NCI-H2196 treated with DMSO at 0.1 percent for 48 hours (cell line): ENCODE measurements at regions not wholly inside any gene's neighbourhood (a gene's known extent, or its start where the extent isn't known, plus 50 kb on each side); places are given as distances from the start of the nearest gene placed in this dataset.

Experiments used
- DNase-seq: peaks from one replicate; lab custom pipeline; 2025; ENCODE audit not compliant: unreplicated experiment; lab: John Stamatoyannopoulos, UW

DNA sequence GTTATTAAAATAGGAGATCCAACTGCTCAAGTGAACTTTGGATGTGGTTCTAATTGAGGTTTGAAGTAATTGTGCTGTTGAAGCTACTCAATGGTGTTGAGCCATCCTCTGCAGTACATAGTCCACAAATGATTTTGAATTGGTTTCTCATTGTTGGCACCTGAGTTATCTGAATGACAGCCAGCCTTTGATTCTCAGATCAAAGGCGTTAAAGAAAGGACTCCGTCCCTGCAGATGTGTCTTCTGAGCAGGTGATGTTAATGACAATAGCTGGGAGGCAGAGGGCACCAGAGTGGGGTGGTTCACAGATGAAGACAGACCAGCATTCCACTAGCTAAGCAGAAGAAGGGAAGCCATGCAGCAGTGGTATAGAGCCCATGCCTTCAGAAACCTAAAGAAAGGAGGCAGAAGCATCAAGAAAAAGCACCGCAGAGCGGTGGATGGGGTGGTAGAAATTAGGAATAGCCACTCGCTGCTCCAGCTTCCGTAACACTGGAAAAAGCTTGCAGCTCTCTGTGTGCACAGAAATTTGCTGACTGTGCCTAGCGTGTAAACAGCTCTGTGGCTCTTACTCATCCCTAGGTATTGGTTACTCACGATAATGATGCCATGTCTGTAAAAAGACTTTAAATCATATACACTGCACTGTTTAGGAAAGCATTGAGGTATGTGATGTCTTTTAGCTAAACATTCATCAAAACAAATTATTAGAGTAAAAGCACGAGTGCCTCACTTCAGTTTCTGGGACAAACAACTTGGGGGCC, 79.2 kb upstream of the CLCN4 start:
- DNase-seq, result no peak

DNA sequence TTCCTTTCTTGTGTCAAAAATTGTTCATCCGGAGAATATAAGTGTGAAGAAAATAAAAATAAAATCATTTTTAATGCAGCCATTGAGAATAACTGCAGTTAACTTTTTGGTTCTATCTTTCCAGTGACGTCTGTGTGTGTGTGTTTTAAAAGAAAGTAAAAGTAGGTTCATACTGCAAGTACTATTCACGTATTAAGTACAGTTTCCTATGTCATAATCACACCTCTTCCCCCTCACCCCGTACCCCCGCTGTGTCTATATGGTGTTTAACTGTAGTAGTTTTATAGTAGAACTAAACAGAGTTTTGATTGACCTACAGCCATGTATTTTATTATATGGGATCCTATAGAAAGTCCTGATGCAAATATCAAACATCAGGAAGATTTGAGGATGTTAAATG, 78.5 kb upstream of the CLCN4 start:
- no peak for DNase-seq

DNA sequence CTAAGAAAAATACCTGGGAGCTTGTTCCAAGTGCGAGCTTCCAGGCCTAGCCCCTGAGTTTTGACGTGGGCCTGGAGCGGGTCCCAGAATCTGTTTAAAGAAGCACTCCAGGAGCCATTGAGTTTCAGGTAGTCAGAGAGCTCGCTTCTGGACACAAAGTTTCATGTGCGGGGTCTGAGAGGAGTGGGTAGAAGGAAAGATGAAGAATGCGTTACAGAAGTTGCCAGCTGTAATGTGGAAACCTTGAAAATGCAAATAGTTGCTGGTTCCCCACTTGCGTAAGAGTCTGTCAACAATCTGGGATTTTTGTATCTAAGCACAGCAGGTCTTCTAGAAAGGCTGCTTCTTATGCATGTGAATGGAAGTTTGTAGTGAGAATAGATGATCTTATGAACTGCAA, 77.5 kb upstream of the CLCN4 start:
- no peak for DNase-seq

DNA sequence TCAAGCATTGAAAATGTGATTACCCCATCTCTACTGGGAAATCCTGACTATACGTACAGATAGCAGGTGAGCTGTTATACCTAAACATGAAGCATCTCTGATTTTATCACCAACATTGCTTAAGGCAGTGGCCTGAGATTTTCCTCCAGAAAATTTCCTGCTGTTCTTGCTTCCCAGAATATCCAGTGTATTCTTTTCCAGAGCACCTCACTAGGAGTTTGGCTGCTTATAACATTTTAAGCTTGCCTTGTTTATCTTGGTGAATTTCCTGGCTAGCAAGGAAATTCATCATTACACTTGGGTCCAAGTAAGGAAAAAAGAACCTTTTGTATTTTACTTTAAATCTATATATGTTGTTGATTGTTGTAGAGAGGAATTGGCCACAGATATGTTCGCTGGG, 73.0 kb upstream of the CLCN4 start:
- no peak for DNase-seq

DNA sequence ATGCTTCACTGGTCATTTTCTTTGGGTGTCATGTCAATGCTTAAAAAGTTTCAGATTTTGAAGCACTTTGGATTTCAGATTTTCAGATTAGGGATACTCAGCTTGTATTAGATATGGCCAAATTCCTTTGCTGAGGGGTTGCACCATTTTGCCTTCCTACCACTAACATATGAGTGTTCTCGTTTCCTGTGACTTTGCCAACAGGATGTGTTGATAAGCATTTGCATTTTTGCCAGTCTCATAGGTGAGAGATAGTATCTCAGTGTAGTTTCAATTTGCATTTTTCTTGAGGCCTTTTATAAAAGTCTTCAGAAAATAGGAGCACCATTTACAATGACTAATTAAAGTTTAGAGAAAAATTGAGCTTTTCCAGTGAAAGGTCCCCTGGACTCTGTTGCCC, 71.6 kb upstream of the CLCN4 start:
- DNase-seq, result no peak

DNA sequence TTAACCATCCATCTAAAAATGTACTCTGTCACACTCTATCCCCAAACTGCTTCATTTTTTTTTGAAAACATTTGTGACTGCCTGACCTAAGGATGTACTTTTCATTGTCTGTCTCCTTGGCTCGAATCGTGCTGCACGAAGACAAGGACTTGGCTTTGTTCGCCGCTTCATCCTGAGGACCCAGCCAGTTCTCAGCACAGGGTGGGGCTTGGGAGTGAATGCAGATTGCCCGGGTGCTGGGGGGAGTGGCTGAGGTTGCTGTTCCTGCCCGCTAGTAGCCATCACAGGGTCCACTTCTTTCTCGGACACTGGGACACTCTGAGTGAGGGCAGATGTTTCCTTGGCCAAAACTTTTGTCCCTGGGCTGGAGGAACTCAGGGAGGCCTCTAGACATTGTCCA, 70.1 kb upstream of the CLCN4 start:
- no peak for DNase-seq

DNA sequence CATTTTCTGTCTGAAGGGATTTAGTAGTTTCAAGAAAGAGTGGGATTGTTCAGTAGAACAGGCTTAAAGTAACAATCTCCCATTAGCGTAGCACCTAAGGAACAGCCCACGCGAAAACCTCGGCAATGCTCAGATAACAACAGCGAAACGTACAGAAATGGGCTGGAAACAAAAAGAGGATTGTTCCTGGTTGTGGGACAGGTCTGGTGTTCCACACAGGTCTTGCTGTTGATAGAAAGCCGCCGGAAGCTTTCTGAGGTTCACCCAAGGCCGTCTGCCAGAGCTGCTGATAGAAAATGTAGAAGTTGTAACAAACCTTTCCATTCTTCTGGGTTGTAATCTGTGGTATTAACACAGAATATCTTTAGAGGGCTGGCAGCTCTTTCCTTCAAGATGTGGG, 69.4 kb upstream of the CLCN4 start:
- no peak for DNase-seq

DNA sequence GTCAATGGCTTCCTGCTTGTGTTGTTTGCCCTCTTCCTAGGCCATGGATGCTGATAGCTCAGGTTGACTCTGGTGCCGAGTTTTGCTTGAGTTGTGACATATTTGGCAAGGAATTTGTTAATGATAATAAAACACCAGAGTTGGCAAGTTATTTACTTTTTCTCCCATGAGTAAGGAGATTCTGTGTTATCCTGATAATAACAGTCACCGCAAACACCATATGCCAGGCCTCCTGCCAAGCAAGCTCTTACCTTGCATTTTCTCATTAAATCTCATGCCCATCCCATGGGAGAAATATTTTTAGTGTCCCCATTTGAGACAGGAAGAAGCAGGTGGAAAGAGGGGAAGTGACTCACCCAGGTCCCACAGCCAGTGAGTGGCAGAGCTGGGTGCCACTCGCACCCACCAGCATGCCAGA, 67.4 kb upstream of the CLCN4 start:
- DNase-seq, result no peak

DNA sequence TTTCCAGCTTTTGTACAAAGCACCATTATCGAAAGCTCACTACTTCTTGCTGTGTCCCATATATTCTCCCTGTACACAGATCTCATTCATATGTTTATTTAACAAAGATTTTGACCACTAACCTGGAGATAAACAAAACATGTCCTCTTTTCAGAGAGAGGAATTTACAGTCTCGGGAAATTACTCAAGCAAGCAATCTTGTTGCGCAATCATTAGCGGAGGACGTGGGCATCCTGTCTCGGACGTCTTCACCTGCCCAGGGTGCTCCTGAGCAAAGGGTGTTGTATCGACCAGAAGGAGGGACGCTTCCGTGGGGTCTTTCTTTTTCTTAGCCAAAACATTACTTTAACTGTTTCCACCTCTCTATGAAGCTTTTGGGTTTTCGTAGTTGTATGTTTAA, 66.5 kb upstream of the CLCN4 start:
- no peak for DNase-seq

DNA sequence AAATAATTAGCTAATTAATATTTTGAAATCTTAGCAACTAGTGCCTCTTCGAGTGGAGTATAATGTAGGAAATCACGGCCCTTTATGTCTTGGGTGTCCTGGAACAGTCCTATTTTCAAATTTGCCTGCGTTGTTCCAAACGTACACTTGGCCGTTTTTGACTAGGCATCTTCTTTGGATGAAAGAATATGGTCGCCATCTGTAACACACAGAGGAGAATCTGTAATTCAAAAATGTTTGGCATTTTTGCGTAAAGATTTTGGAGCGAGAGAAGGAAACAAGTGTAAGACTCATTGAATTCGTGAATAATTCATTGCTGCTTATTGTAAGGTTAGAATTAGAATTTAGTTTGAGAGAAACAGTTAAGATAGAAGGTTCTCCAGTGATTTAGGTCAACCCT, 61.5 kb upstream of the CLCN4 start:
- no peak for DNase-seq

DNA sequence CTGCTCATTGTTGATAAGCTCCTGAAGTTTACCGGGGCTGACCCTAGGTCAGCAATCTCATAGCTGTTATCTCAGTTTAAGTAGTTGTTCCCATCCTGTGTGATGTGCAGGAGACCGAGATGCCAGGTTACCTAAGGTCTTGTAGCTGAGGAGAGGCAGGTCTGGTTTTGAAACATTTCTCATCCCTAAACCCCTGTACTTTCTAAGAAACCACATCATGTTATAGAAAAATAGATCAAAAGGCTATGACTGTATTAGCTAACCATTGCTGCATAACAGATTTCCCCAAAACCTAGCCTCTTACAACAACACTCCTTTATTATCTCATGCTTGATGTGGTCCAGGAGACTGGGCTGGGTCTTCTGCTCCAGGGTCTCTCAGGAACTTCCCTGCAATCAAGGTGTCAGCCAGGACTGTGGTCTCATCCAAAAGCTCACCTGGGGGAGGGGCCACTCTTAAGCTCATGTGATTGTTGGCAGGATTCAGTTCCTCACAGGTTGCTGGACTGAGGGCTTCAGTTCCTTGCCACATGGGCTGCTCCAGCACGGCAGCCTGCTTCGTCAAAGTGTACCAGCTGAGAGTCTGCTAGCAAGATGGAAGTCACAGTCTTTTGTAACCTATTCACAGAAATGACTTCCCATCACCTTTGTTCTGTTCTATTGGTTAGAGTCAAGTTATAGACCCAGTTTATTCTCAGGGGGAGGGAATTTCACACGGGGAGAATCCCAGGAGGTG, 60.9 kb upstream of the CLCN4 start:
- DNase-seq, result no peak

DNA sequence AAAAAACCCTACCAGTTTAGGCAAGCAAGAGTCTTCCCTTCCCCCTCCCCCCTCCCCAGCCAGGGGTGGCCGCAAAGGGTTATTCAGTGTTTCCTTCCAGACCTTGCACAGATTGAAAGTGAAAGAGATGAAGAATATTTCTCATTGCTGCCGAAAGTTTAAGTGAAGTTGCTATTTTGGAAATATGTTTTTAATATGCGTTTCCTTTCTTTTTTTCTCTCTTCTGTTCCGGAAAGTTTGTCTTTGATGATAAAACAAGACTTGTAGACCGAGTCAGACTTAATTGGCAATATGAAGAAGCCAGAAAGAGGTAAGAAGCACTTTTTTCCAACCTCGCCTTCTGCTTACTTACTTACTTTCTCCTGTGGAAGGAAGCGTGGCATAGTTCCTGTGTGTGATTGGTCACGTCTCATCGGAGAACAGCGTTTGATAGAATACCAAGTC, 58.5 kb upstream of the CLCN4 start:
- DNase-seq, result no peak

DNA sequence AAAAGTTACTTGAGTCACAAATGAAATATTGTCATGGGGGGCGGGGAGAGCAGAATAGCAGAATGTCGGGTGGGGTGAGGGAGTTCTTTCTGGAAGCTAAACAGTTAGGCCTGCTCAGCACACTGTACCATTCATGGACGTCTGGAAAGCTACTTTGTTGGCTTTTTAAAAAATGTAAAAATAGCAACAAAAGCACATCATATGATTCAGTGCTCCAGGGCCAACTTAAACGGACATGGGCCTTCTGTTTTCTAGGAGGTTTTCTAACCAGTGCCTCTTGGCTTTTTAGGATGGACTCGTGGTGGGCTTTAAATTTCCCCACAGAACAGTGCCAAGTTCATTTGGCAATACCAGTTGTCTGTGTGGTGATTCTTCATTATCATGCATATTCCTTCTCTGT, 57.4 kb upstream of the CLCN4 start:
- DNase-seq, result no peak

DNA sequence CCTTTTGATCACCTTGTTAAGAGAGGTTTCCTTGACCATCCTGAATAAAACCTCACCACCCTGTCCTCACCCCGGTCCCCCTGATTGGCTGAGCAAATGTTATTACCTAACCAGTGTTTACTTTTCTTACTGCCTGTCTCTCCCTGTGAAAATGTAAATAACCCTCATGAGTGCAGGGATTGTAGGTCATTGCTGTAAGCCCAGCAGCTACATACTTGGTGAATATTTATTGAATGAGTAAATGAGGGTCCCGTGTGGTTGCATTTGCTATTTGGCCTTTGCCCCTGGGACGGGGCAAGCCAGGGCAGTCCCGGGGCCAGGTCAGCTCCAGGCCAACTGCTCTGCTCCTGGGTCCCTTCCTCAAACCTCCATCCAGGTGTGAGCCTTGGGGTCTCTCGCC, 55.5 kb upstream of the CLCN4 start:
- no peak for DNase-seq

DNA sequence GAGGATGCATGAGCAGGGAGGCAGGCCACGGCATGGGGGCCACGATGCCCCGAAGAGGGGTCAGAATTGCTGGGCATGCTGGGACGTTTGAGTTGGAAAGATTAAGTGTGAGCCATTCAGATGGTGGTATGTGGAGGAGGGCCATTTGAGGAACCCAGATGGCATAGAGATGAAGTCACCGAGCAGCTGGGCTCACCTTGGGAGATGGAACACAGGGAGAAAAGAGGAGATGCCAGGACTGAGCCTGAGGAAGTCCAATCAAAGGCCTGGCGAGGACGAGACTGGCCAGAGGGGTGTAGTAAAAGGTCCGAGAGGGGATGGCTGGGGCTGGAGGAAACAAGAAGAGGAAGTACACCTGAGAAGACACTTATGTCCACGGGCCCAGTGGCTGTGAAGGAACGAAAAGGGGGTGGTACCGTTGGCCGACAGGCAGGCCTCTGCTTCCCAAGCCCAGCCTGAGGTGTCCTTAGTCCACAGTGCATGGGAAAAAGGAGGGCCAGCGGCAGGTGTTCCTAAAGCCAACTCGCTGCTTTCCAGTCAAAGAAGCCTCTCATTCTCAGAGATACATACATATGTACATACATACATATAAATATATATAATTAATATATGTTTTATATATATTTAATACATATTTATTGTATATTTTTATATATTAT, 54.6 kb upstream of the CLCN4 start:
- DNase-seq, result no peak

DNA sequence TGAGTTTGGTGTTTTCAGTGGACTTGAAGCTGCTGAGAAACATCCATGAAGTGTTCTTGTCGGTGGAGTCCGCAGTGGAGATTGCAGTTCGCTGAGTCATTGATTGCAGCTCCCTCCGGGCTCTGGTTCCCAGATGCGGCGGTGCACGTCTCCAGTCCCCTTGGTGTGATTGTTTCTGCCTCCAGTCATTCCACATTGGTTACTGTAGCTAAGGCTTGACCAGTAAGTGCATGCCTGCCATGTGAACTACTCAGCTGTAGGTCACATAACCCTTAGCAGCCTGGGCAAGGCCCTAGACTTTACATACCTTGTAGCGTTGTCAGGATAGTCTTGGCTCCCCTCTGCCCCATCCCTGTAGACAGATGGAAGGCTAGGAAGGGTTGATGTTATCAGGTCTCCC, 53.8 kb upstream of the CLCN4 start:
- no peak for DNase-seq

DNA sequence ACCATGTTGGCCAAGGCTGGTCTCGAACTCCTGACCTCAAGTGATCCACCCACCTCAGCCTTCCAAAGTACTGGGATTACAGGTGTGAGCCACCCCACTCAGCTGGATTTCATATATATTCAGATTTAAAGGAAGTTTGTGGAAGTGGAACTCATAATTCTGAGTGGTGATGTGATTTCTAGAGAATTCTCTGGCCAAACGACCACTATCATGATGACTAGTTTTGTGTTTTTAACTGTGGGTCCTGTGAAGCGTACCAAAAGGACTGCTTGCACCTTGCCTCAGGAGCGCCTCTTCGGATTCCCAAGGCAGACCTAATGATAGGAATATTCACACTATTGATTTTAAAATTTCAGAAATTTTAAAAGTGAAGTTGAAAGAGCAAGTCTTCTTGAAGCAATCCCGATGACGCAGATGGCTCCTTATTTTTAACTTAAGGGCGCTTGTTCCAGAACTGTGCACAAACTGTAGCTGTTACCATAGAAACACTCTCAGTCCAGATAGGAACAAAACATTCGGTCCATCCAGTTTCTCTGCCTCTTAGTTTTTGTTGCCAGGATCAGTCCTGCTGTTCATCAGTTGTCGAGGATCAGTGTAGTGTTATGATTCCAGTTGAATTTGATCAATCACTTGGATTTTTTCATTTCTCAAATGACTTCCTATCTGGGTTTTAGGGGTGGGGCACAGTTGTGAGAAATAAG, 51.7 kb upstream of the CLCN4 start:
- no peak for DNase-seq

DNA sequence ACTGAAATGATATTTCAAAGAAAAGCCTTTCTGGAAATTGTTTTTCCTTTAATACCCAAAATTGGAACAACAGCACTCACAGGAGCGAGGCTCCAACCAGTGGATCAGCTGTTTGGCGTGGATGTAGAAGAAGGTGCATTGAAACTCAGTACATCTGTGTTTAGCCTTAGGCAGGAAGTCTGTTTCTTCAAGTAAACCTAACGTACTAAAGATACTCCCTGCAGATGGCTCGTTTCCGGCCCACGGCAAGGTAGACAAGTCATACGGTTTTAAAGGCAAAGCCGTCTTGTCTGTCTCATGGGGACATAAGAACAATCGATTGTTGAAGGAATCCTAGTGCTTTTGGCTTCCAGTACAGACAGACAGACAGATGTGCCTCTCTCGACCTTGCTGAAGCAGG, 50.0 kb upstream of the CLCN4 start:
- no peak for DNase-seq
